GM21447 (cell line): ENCODE measurements at regions not wholly inside any gene's neighbourhood (a gene's known extent, or its start where the extent isn't known, plus 50 kb on each side); places are given as distances from the start of the nearest gene placed in this dataset.

Source experiments
- ATAC-seq: cut with Tn5 transposase; IDR thresholded peaks from one replicate; pipeline ENCODE4 v1.9.1; 2021; ENCODE audit not compliant: unreplicated experiment

DNA sequence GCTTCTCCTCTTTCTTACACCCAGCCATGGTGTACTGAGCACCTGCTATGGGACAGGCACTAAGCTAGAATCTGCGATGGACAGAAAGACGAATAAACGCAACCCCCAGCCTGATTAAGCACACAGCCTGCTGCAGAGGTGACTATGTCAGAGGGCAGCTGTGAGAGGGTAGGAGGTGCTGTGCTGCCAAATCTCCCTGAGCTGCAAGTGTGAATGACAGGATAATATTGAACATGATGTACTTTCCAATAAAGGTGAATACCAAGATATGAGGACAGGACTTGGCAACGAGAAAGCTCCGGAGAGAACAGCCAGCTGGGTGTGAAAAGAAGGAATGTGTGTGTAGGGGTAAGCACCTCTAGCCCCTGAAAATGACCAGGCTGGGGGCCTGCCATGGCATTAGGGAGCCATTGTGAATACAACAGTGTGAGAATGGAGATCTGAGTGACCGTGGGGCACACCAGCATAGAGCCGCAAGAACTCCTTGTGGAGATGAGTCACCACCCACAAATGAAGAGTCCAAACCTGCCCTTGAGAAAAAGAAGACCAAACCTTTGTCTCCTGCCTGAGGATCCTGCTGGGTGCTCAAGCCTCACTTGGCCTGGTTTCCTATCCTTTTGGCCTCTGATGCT lies 83.0 kb upstream of the ATF3 start:
- no peak for ATAC-seq

- ATAC-seq = no peak
Observed at GRCh38 chr1:212526111-212526491, 82.5 kb upstream of the ATF3 start.

DNA sequence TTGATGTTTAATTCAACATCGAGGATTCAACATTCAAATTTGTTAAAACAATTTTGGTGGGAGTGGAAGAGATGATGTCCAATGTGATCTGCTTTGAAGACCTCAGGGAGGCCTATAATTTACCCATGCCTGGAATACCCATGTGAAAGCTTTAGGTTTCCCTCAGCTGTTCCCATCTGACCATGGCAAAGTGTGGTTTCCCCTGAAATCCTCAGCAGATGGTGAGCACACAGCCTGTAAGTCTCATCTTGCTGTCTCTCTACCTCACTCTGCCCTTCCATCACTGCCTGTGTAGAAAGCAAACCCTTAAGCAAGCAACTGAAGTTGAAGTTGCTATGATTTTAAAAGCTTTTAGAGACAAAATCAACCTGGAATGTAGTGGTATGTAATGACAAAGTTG lies 80.1 kb upstream of the ATF3 start:
- no peak for ATAC-seq

- ATAC-seq = no peak
Observed at GRCh38 chr1:212529211-212529741, 79.3 kb upstream of the ATF3 start.

- ATAC-seq = no peak
Observed at GRCh38 chr1:212531267-212531666, 77.3 kb upstream of the ATF3 start.

- ATAC-seq = no peak
Observed at GRCh38 chr1:212531796-212532195, 76.8 kb upstream of the ATF3 start.

DNA sequence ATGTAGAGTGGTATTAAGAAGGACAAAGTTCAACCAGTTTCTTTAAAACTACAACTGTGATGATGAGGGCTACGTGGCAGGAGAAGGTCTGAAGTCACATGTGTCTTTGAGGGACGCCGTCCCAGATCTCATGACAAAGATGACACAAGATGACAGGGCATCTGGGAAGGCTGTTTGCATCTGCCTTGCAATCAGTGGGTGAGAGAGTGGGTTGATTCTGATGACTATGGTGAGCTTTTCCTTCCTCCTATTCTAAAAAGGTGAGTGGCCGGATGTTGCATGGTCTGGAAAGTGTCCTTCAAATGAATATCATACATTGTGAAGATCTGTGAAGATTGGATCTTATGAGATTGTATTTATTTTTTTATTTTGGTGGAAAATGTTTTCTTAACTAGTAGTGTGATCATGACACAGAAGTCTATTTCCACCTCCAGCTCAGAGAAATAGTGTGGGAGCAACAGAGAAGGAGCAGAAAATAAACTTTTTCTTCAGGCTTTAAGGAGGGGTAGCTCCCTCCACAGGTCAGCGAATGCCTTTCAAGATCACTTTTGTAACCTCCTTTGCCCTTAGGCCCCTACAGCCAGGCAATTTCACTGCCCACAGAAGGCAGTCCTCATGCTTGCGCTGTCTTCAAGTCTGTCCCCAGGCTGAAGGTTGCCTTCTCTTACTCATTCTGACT lies 76.0 kb upstream of the ATF3 start:
- ATAC-seq = no peak

GRCh38 chr1:212533148-212533517 lies 75.4 kb upstream of the ATF3 start:
- ATAC-seq = no peak

GRCh38 chr1:212536586-212536985 lies 72.0 kb upstream of the ATF3 start:
- ATAC-seq = no peak

DNA sequence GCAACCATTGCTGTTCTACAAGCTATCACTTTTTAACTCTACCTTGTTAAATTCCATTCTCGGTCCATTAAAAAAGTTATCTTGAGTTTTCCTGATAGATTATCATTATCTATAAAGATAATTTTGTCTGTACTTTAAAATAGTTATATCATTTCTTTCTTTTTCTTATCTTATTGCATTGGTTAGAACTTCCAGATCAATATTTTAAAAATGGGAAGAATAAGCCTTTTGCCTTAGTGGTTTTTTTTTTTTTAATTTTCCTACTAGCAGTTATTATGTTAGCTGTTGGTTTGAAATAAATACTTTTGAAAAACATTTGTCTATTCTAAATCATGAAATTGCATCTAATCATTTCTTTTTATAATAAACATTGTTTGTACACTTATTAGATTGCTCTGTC lies 71.0 kb upstream of the ATF3 start:
- no peak for ATAC-seq

DNA sequence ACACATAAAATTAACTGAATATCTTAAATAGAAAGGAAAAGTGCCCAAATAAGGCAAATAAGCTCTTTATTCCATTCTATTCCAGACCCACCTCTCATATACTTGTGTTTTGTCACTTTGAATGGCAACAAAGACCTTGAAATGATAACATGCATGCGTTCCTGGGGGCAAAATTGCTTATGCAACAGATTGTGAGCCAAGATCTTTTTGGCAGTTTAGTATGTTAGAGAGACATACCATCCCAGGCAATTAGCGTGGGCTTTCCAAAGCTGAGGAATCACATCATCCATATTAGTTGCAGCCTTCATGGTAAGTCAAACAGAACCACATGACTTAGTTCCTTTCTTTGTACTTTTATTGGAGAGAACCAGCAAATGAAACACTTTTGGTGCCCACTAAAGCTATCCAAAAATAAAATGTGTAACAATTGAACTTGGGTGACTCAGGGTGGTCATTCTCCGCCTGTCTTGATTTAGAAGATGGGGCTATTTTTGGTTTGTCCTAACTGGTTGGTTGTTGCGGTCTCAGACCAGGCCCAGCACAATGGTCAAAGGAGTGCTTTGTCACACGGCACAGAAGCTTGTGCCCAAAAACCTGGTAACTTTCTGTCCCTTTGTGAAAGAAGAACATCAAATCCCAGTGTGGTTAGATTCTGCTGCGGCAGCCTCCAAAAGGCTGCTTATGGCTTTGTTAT lies 68.7 kb upstream of the ATF3 start:
- no peak for ATAC-seq

- no peak for ATAC-seq
Observed at GRCh38 chr1:212542761-212543187, 65.8 kb upstream of the ATF3 start.

DNA sequence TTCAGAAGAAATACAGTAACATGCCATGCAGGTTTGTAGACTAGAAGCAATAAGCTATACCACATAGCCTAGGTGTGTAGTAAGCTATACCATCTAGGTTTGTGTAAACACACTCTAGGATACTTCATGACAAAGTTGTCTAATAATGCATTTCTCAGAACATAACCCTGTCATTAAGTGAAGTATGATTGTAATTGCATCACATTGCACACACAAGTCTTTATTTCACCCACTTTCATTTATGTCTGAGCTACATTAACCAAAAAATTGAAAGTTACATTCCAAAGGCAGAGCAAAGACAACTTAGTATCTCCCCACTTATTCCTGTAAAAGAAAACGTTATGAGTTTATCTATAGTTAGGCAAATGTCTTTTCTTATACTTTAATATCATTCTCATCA lies 64.5 kb upstream of the ATF3 start:
- no peak for ATAC-seq

DNA sequence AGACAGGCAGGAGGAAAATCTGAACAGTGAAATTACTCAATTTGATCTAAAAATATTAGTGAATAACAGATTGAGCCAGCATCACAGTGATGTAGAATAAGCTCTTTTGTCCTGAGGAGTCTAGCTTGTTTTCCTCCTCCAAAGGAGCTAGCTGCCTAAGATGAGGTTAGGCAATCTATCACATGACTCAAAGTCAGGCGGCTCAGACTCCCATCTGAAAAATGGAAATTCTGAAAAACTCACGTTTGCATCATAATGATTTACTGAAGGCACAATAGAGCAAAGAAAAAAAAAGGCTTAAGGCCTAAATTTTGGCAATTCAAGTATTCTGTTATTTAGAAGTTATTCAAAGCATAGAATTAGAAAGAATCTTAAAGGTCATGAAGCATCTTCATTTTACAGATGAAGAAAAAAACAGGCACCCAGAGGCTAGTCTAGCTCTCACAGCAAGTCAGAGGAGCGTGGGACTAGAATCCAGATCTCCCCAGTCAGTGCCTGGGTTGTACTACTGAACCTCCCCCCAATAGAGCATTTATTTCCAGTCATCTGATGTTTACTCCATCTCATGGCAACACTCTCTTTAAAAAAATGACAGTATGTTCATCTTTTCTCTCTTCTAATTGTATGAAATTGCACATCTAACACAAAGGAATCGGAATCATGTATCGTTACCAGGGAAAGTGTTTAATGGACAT lies 62.5 kb upstream of the ATF3 start:
- no peak for ATAC-seq

DNA sequence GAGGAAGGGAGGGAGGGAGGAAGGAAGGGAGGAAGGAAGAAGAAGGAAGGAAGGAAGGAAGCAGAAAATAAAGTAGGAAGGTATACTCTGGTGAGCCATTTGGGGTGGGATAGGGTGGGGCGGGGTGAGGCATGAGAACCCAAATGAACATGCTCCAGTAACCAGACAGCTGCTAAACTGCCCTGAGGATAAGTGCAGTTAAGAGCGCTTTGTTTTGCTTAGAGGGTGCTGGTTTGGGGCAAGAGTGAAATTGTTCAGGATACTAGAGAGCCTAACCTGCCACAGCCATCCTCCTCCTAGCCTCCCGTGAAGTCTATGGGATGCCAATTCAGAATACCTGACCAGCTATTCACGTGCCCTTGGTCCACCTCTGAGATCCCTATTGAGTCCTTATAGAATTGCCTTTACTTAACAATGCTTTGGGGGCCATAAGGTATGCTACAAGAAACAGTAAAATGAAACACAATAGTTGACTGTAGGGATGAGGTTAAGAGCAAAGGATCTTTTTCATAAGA lies 59.0 kb upstream of the ATF3 start:
- no peak for ATAC-seq

DNA sequence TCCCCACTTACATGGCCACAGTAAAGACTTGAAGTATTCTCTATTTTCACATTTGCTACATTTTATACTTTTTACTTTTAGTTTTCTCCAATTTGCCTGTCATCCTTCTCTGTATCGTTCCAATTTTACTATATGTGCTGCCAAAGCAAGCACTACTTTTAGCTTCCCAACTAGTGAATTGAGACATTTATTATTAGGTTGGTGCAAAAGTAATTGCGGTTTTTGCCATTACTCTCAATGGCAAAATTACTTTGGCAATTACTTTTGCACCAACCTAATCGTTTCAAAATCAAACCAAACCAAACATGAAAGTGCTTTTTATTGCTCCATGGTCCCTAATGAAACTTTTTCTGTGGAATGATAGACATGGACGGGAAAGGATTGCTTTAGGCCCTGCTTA lies 56.6 kb upstream of the ATF3 start:
- no peak for ATAC-seq

- ATAC-seq = no peak
Observed at GRCh38 chr1:212553676-212554075, 54.9 kb upstream of the ATF3 start.

DNA sequence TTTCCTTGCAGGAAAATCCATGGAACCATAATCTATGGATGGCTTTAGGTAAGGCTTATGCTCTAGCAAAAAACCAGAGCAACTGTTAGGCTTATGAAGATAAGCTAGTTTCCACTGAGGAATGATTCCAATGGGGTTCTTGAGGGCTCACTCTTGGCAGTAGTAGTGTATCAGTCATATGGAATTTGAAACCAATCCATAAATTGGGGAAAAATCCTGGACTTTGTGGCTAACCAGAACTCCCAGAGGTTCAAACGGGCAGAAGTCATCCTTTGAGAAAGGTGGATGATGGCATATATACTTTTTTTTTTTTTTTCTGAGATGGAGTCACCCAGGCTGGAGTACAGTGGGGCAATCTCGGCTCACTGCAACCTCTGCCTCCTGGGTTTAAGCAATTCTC lies 54.2 kb upstream of the ATF3 start:
- no peak for ATAC-seq

GRCh38 chr1:212555426-212555825 lies 53.1 kb upstream of the ATF3 start:
- no peak for ATAC-seq

GRCh38 chr1:212556822-212557549 lies 51.6 kb upstream of the ATF3 start:
- ATAC-seq = no peak
